ENCODE measurements at regions not wholly inside any gene's neighbourhood (a gene's known extent, or its start where the extent isn't known, plus 50 kb on each side); places are given as distances from the start of the nearest gene placed in this dataset.

GRCh38 chr11:109707411-109707810 lies 285.4 kb downstream of the C11orf87 start:
- POLR2A ChIA-PET = no interaction called here
- Histone ChIP-seq H3K27me3 (replicated peaks in 1 of 2; ENCODE audit: control insufficient read depth in 2 of 2, insufficient read depth in 2 of 2, low read length in 1 of 2) (no peaks in the 10 kb centered on the region; a peak in 1 of 4 replicates), H3K79me2 (ENCODE audit: control insufficient read depth, insufficient read depth, low read length) (no peaks in the 10 kb centered on the region), H3K9ac (ENCODE audit: control insufficient read depth, insufficient read depth, low read length) (no peak overlapping the region), H3K4me3 (no peak overlapping the region), H3K36me3 (ENCODE audit: control insufficient read depth in 2 of 2, insufficient read depth in 2 of 2, low read length in 1 of 2) (no peaks in the 10 kb centered on the region), H2AFZ (ENCODE audit: control insufficient read depth, low read depth, low read length) (no peak overlapping the region), H3K4me2 (ENCODE audit: control insufficient read depth, insufficient read depth) (no peak overlapping the region), H3K27ac (ENCODE audit: control insufficient read depth, insufficient read depth) (no peak overlapping the region), H4K20me1 (ENCODE audit: control insufficient read depth, insufficient read depth) (no peaks in the 10 kb centered on the region), H3K4me1 (ENCODE audit: control insufficient read depth, insufficient read depth, low read length) (no peaks in the 10 kb centered on the region), H3K9me3 (replicated peaks; ENCODE audit: control insufficient read depth, insufficient read depth, low read length) (no peaks in the 10 kb centered on the region)
- no TSS peak for BruUV-seq (replicated peaks)
- RAD21 ChIA-PET (ENCODE audit: unreplicated experiment) = no interaction called here
- in situ Hi-C loops (cut with MboI) (no loop called here), intact Hi-C loops (cut with micrococcal nuclease; ENCODE audit: unreplicated experiment) (no loop called here)
- SMC1A ChIA-PET (ENCODE audit: uncharacterized antibody, unreplicated experiment) = no interaction called here
- 20% methylated on average over 2 of the region's 2 CpGs for WGBS (ENCODE audit: insufficient coverage, insufficient replicate concordance, low lambda C conversion rate, missing lambda C conversion rate)
- CTCF ChIA-PET = interaction anchor here (3.2 kb wide), 1 partner anchor 10 kb away, joined by 11 read pairs; no protein-coding TSS in a partner anchor
- DNase-seq (ENCODE audit: low read depth, low spot score) = no peak
- FAIRE-seq = no peak
- no peak for ATAC-seq
- no peak for TF ChIP-seq SP1 (IDR thresholded peaks at IDR 0.05; ENCODE audit: low read depth, low read length)
- TF ChIP-seq RCOR1 (conservative IDR thresholded peaks at IDR 0.05; ENCODE audit: low read depth, low read length) = no peak
- TF ChIP-seq KDM1A (IDR thresholded peaks at IDR 0.05; ENCODE audit: borderline replicate concordance) = no peak
- no peak for TF ChIP-seq ZNF622 (IDR thresholded peaks at IDR 0.05)

- DNase-seq (ENCODE audit: low read depth, low spot score) = no peak
- no peak overlapping the region for H3K9ac ChIP-seq (ENCODE audit: control insufficient read depth, insufficient read depth, low read length)
- H3K4me3 ChIP-seq = no peak overlapping the region
- H3K36me3 ChIP-seq (ENCODE audit: control insufficient read depth in 2 of 2, insufficient read depth in 2 of 2, low read length in 1 of 2) = no peaks in the 10 kb centered on the region
- H3K4me1 ChIP-seq (ENCODE audit: control insufficient read depth, insufficient read depth, low read length) = no peaks in the 10 kb centered on the region
- ChIA-PET CTCF (interaction anchor here (0.9 kb wide), 1 partner anchor 24 kb away, joined by 3 read pairs; no protein-coding TSS in a partner anchor), POLR2A (no interaction called here), RAD21 (ENCODE audit: unreplicated experiment) (no interaction called here), SMC1A (ENCODE audit: uncharacterized antibody, unreplicated experiment) (no interaction called here)
- intact Hi-C loops (cut with micrococcal nuclease; ENCODE audit: unreplicated experiment) (no loop called here), in situ Hi-C loops (cut with MboI) (no loop called here)
- no peak overlapping the region for H3K27ac ChIP-seq (ENCODE audit: control insufficient read depth, insufficient read depth)
- no TSS peak for BruUV-seq (replicated peaks)
- no peaks in the 10 kb centered on the region; a peak in 1 of 4 replicates for H3K27me3 ChIP-seq (replicated peaks in 1 of 2; ENCODE audit: control insufficient read depth in 2 of 2, insufficient read depth in 2 of 2, low read length in 1 of 2)
- no peak for ATAC-seq
- no peaks in the 10 kb centered on the region for H3K9me3 ChIP-seq (replicated peaks; ENCODE audit: control insufficient read depth, insufficient read depth, low read length)
- no peak for FAIRE-seq
- WGBS (ENCODE audit: insufficient coverage, insufficient replicate concordance, low lambda C conversion rate, missing lambda C conversion rate) = 6% methylated on average over 1 of the region's 1 CpG
- no peak overlapping the region for H3K4me2 ChIP-seq (ENCODE audit: control insufficient read depth, insufficient read depth)
- no peaks in the 10 kb centered on the region for H3K79me2 ChIP-seq (ENCODE audit: control insufficient read depth, insufficient read depth, low read length)
- H2AFZ ChIP-seq (ENCODE audit: control insufficient read depth, low read depth, low read length) = no peak overlapping the region
- H4K20me1 ChIP-seq (ENCODE audit: control insufficient read depth, insufficient read depth) = no peaks in the 10 kb centered on the region
- TF ChIP-seq CEBPZ (IDR thresholded peaks at IDR 0.05; ENCODE audit: low read depth, low read length) (no peak), ESRRA (IDR thresholded peaks at IDR 0.05; ENCODE audit: low read length) (no peak), USF1 (IDR thresholded peaks at IDR 0.05; ENCODE audit: borderline replicate concordance, extremely low read length, insufficient read depth, low read depth, low read length) (no peak), SMAD1 (IDR thresholded peaks at IDR 0.05; ENCODE audit: low read depth, partially characterized antibody) (no peak), ZBED1 (IDR thresholded peaks at IDR 0.05; ENCODE audit: borderline replicate concordance) (no peak), WRNIP1 (IDR thresholded peaks at IDR 0.05; ENCODE audit: borderline replicate concordance, low read depth, low read length) (no peak), STAT3 (IDR thresholded peaks at IDR 0.05; ENCODE audit: low read depth, low read length) (no peak), NR2C2 (IDR thresholded peaks at IDR 0.05; ENCODE audit: borderline replicate concordance, control insufficient read depth, insufficient read length, low read depth) (no peak), NFYB (IDR thresholded peaks at IDR 0.05; ENCODE audit: insufficient read depth, low read depth, low read length) (no peak), BCL11A (IDR thresholded peaks at IDR 0.05; ENCODE audit: low read depth, low read length) (no peak)
Observed at GRCh38 chr11:109708184-109708583, 286.2 kb downstream of the C11orf87 start.
